HG03342 (cell line): ENCODE measurements at regions not wholly inside any gene's neighbourhood (a gene's known extent, or its start where the extent isn't known, plus 50 kb on each side); places are given as distances from the start of the nearest gene placed in this dataset.
"Not testable (repeated sequence)": the region's sequence is repeated elsewhere in the genome, so short reads cannot be mapped to it uniquely, and the experiment has no call there.

Source experiments
- ATAC-seq: cut with Tn5 transposase; IDR thresholded peaks from one replicate; pipeline ENCODE4 v1.9.1; 2021; ENCODE audit warnings: mild to moderate bottlenecking, moderate library complexity; ENCODE audit not compliant: unreplicated experiment

DNA sequence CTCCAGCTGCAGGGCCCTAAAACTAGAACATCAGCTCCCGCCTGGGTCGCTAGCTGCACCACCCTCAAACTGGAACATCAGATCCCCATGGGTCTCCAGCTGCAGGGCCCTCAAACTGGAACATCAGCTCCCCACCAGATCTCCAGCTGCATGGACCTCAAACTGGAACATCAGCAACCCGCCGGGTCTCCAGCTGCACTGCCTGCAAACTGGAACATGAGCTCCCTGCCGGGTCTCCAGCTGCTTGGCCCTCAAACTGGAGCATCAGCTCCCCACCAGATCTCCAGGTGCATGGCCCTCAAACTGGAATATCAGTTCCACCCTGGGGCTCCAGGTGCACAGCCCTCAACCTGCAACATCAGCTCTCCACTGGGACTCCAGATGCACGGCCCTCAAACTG lies 82.7 kb downstream of the TFRC start:
- ATAC-seq = not testable (repeated sequence)

DNA sequence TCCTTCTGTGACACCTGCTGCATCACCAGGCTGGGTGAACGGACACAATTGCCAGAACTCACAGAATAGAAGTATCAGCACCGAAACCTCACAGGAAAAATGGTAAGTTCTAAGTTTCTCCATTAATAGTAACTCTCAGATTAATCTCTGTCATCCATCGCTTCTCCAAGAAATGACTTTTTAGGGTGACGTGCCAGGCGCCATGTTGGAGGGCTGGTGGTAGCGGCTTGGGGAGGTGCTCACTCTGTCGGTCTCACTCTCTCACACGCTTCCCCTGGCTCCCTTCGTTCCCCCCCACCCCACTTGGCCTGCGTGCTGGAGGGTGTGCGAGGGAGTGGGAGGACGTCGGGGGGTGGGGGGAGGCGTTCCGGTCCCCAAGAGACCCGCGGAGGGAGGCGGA lies 85.6 kb downstream of the TFRC start:
- not testable (repeated sequence) for ATAC-seq

DNA sequence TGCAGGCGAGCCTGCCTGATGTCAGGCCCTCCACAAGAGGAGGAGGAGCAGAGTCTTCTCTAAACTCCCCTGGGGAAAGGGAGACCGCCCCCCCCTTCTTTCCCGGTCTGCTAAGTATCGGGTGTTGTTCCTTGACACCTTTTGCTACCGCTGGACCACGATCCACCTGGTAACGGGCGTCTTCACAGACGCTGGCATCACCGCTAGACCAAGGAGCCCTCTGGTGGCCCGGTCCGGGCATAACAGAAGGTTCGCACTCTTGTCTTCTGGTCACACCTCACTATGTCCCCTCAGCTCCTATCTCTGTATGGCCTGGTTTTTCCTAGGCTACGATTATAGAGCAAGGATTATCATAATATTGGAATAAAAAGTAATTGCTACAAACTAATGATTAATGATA lies 86.0 kb upstream of the TNK2 start:
- not testable (repeated sequence) for ATAC-seq

DNA sequence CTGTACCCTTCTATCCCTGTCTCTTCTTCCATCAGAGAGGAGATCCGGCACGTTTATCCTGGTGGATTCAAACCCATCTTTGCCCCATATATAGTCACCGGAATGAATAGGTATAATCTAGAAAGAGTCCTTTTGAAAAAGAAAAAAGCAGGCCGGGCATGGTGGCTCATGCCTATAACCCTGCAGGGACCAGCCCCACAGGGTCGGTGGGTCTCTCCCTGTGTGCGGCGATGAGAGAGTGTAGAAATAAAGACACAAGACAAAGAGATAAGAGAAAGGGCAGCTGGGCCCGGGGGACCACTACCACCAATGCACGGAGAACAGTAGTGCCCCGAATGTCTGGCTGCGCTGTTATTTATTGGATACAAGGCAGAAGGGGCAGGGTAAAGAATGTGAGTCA lies 85.3 kb upstream of the TNK2 start:
- not testable (repeated sequence) for ATAC-seq

DNA sequence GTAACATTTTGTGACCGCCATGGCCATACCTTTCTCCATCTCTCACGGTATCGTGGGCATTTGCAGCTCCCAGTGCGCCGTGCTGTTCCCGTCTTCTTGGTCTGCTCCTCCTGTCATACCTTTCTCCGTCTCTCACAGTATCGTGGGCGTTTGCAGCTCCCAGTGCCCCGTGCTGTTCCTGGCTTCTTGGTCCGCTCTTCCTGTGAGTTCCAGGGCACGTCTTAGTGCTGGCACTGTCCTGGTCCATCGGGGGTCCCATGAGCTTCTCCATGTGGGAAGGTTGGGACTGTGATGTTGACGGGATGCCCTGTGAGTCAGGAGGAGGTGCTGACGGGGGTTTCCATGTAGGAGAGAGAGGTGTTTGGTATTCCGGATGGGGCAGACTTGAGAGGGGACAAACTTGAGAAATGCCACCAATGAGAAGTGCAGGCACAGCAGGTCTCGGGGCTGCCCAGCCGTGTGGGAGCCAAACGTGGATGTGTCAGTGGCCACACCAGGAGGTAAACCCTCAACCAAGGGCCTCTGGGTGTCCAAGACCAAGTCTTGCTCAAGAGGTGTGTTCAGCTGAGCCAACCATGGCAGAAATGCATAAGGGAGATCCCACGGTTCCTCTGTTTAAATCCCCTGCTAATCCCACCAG lies 84.7 kb upstream of the TNK2 start:
- not testable (repeated sequence) for ATAC-seq

DNA sequence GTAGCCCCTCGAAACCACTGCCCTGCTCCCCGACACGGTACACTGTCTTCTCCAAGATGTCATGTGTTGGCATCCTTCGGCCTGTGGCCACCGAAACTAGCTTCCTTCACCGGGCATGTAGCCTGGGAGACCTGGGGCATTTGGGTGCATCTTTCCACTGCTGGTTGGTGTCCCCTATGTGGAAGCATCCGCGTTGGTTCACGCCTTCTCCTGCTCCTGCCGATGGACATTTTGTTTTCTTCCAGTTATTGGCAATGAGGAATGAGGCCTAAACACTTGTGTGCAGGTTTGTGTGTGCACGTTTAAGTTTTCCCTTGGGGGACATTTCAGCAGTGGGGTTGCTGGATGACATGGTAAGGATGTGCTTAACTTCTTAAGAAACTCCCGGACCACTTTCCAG lies 83.6 kb upstream of the TNK2 start:
- ATAC-seq = not testable (repeated sequence)

DNA sequence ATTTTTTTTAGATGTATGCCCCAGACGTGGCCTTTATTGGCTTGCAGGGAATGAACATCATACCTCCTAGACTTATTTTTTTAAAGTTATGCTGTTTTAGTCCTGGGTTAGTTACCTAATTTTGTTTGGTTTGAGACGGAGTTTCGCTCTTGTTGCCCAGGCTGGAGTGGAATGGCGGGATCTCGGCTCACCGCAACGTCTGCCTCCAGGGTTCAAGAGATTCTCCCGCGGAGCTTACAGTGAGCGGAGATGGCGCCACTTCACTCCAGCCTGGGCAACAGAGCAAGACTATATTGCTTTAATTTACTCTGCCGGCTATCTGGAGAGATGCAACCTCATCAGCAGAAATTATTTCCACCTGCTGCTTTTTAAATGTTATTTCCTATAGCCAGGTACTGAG lies 82.9 kb upstream of the TNK2 start:
- not testable (repeated sequence) for ATAC-seq

DNA sequence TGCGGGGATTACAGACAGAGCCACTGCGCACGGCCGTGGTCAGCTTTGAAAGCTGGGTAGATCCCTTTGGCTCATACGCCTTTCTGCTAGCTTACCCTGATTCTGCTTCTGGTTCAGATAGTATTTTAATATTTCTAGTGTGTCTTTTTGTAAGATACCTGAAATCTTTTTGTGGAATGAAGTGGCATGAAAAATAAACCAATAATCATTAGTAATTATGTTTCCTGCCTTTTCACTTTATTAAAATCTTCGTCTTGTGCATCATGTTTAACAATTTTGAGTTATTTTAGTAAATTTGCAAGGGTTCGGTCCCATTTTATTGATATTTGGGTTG lies 82.5 kb upstream of the TNK2 start:
- not testable (repeated sequence) for ATAC-seq

DNA sequence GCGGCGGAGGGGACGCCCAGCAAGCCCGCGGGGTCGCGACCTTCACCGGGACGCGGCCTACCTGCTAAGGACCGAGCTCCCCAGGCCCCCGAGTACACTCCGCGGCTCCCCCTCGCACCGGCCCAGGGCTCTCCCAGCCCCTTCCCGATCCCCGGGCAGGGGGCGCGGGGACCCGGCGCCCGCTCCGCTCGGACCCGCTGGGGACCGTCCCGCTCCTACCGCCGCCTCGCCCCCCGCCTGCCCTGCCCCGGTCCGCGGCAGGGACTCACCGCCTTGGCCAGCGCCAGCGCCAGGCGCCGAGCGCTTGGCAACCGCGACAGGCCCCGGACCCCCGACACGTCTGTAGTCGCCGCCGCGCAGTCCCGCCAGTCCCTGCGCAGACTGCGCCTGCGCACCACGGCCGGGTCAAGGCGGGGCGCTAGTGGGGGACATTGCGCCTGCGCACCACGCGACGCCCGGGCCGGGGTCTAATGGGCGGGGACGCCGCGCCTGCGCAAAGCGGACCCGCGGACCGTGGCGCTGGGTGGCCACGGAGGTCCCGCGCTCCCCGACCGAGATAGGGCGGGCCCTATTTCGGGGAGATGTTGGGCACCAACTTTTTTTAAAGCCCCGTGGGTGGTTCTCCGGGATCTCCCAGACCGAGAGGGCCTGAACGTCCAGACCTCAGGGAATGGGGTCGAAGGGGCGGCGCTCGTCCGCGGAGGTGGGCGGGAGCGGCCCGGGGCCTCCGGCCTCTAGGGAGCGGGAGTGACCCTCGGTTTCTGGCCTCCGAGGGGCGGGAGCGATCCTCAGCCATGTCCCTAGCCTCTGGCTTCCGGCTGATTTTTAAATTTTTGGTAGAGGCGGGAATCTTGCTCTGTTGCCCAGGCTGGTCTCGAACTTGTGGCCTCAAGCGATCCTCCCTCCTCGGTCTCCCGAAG lies 81.8 kb upstream of the TNK2 start:
- peak; percentile 83 for ATAC-seq

DNA sequence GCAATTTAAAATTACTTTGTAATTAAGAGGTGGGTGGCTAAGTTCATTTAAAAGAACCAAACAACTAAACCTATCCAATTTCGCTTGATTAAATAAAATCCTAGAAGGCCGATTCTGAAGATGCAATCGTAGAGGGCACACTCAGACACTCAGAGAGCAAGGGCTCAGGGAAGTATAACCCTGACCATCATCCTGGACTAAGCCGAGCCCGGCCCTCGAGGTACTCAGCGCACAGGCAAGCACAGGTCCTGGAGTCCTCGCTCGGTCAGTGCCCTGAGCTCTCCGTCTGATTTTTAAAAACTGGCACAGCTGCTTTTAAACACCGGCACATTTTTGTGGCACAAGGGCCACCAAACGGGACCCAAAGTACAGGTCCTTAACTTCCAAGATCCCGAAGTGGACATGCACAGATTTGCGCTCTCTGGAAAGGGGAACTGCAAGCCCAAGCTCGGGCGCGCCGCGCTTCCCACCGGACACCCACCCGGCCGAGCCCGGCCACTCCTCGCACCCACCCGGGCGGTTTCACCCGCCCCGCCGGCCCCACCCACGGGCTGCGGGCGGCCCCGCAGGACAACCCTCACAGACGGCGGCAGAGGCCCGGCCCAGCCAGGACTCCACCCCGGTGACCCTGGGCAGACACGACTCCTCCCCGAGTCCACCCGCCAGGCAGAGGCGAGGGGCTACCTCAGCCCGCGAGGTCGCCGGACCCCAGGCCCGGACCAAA lies 81.0 kb upstream of the TNK2 start:
- ATAC-seq = peak; percentile 44

DNA sequence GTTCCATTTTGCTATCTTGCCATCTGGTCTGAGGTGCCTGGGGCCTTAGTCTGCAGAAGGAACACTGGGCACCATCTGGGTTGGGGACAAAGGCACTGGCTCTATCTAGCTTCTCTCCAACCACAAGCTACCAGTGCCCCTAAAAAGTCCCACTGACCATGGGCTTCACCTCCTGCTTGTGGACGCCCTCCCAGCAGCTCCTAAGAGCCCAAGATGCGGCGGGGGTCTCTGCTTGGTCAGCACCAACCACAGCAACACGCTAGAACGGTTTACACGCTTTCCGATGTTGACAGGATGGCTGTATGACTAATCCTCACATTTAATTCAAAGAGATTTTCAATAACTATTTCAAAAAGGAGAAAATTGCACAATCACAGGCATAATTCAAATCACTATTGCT lies 80.4 kb upstream of the TNK2 start:
- ATAC-seq = not testable (repeated sequence)

DNA sequence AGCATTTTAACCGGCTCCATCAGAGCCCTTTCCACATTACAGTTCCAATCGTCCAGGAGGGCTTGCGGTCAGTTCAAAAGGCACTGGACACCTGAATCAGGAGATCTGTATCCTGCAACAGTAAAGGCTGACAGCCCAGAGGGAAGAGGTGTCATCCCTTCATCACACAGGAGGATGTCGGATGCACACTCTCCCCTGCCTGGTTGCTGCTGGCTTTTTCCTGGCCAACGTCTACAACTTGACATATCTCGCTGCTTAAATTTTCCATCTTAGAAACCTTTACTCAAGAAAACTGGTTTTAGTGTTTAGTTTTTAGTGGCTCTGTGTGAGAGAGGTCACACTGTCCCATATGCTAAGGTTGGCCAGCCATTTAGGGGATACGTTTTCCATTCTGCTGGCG lies 78.7 kb upstream of the TNK2 start:
- not testable (repeated sequence) for ATAC-seq

DNA sequence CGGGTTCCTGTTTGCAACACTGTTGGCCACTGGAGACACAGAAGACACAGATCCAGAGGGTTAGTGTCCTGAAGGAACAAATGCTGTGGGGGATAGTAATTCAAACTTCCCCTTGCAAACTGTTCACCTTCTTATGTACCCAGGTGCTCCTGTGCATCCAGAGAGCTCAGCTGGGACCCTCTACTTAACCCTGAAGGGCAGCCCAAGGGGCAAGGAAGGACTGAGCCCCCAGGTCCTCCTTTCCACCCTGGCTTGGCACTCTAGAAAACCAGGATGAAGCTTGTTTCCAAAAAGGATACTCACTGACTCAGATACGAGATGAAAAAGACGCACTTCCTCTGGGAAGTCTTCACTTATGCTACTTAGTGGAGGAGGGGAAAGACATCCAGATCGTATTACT lies 78.2 kb upstream of the TNK2 start:
- ATAC-seq = not testable (repeated sequence)

DNA sequence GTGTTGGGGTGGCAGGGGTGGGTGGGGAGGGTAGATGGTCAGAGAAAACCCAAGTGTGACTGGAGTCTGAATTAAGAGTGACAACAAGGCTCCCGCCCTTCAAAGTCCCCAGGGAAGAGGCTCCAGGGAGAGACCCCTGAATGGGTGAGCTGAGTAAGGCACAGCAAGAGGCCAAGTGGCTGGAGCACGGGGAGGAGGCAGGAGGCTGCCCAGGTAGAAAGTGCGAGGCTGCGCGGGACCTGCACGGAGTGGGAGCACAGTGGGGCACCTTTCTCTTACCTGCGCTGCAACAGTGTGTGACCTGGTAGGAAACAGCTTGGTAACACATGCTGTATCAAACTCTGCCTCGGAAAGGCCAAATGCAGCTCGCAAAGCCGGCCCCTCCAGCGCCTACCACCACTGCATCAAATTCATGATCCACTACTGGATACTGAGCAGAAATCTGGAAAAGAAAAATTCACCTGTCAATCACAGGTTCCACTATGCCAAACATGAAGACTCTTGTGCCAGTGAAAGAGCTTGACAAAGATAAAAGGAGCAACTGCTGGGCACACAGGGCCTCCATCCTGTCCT lies 77.1 kb upstream of the TNK2 start:
- ATAC-seq = not testable (repeated sequence)

DNA sequence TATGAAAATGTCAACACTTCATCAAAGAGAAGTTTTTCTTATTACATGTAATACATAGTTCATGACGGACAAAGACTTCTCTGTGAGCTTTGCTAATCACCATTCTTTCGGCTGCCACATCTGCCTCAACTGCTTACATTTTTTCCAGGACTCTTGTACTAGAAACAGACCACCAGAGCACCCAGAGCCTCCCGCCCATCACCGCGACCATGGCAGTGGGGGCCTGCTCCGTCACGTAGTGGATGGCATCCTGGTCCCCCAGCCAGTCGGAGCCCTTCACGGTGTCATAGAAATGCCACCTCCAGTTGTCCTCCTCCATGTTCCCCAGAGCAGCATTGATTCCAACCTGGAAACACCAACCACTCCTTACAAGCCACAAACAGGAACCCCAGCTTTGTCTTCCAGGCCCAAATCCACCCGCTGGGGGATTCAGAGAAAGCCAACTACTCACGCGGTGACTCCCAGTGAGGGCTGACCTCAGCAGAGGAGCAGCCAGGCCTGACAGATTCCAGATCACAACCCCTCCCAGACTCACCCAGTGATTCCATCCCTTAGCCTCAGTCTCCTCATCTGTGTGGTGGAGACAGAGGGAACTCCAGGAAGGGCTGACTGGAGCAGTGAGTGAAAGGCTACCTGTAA lies 76.2 kb upstream of the TNK2 start:
- not testable (repeated sequence) for ATAC-seq

DNA sequence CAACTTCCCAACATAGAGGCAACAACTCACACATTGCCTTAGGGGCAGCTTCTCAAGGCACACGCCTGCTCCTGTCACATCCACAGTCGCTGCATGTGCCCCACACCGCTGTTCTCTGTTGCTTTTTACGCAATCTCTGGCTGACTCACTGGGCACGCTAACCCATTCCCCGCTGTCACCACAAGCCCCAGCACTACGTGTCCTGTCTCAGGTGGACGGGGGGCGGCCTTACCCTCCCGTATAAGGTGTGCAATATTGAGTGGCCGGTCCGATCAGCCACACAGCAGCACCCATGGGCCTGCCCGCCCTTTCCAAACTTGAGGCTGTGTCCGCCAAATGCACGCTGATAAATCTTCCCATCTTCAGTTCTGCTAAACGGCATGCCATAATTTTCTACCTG lies 75.5 kb upstream of the TNK2 start:
- not testable (repeated sequence) for ATAC-seq

DNA sequence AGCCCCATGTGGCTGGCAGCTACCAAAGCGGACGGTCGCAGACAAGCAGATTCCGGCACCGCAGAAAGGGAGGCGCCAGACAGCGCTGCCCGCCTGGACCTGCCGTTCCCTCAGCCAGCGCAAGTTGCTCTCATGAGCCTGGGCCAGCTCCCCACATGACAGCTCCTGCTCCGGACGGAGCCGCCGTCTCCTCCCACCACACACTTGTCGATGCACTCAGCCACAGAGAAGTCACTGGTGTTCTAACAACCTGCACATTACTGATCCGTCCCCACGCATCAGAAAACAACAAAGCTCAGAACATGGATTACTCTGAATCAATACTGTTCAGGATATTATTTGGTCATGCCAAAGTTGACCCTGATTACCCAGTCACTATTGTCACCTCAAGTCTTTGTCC lies 74.4 kb upstream of the TNK2 start:
- not testable (repeated sequence) for ATAC-seq

DNA sequence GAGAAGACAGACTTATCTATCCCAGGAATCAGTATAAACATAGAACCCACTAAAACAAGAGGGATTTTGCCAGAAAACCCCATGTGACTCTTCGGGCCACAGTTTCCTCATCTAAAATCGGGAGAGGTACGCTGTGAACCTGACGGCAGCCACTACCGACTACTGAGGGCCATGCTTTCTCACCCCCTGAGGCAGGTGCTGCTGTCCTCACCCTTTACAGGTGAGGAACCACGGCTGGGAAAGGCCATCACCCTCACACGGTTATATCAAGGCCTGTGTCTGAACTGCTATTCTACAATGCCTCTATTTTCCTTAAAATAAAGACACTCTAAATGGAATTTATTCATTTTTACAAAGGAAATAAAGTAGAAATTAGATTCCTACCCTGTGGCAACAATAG lies 73.4 kb upstream of the TNK2 start:
- ATAC-seq = not testable (repeated sequence)

DNA sequence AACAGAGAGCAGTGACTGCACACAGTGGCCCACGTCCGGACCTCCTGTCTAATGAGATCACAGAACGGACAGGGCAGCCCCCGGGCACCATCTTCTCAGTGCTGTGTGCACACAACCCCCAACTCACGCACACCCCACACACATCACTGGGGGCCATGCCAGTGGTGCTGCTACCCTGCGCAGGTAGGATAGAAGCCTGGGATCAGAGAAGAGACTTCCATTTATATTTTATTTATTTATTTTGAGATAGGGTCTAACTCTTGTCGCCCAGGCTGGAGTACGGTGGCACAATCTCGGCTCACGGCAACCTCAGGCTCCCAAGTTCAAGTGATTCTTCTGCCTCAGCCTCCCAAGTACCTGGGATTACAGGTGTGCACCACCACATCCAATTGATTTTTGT lies 71.5 kb upstream of the TNK2 start:
- not testable (repeated sequence) for ATAC-seq

DNA sequence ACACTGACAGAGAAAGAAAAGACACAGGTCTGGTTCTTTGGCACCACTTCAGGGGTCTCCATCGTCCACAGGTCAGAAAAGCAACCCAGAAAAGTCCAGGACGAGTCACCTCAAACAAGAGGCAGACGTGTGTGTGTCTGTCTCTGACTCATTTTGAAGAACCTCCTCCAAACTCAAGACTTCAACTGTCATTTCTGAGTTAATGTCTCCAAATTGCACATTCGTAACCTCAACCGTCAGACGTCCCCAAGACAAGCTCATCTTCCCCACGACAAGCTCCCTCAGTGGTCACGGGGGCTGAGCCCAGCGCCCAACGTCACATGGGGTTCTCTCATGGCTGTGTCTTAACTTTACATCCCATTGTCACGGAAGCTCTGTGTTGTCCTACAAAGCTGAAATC lies 70.2 kb upstream of the TNK2 start:
- not testable (repeated sequence) for ATAC-seq

DNA sequence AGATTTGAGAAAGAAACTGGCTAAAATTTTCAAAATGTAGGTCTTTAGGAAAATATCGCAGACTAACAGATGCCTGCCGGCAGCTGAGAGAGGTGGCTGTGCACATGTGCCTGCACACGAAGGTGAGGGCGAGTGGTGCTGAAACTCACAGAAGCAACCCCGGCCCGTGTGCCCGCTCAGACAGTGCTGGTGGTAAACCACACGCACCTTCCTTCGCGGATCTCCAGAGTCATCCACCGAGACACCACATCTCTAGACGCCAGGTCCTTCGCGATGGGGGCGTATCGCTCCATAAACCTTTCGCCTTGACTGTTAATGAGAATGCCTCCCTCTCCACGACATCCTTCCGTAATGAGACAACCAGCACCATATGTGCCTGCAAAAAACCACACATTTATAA lies 68.5 kb upstream of the TNK2 start:
- ATAC-seq = not testable (repeated sequence)
